ENCODE measurements at regions not wholly inside any gene's neighbourhood (a gene's known extent, or its start where the extent isn't known, plus 50 kb on each side); places are given as distances from the start of the nearest gene placed in this dataset.

DNA sequence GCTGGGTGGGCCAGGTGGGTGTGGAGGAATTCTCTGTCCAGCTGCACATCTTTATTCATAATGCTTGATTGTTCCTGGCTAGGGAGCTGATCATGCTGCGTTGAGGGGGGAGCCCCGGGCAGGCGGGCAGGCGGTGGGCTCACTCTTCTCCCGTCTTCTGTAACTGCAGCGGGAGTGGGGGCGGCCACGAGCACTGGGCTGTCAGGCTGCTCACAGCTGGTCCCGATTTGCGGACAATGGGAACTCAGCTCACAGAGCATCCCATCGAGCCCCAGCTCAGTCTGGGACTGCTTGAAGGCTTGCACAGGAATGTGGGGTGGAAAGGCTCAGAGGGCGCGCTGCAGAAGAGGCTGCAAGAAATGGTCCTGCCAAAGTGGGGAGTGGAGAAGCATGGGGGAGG, 63.8 kb downstream of the EFNB1 start:
- no peaks in the 10 kb centered on the region for H3K9me3 Mint-ChIP-seq
- H3K36me3 Mint-ChIP-seq (ENCODE audit: low read depth), result no peaks in the 10 kb centered on the region
- no peaks in the 10 kb centered on the region for H3K4me1 Mint-ChIP-seq
- ATAC-seq (ENCODE audit: low read depth) (no peak), DNase-seq (no peak)
- H3K27ac Mint-ChIP-seq, result no peak overlapping the region
- ChIA-PET POLR2A (no interaction called here), CTCF (no interaction called here)
- no peak overlapping the region for H3K4me3 Mint-ChIP-seq
- H3K27me3 Mint-ChIP-seq, result no peaks in the 10 kb centered on the region
- TF ChIP-seq, protein P1, sequence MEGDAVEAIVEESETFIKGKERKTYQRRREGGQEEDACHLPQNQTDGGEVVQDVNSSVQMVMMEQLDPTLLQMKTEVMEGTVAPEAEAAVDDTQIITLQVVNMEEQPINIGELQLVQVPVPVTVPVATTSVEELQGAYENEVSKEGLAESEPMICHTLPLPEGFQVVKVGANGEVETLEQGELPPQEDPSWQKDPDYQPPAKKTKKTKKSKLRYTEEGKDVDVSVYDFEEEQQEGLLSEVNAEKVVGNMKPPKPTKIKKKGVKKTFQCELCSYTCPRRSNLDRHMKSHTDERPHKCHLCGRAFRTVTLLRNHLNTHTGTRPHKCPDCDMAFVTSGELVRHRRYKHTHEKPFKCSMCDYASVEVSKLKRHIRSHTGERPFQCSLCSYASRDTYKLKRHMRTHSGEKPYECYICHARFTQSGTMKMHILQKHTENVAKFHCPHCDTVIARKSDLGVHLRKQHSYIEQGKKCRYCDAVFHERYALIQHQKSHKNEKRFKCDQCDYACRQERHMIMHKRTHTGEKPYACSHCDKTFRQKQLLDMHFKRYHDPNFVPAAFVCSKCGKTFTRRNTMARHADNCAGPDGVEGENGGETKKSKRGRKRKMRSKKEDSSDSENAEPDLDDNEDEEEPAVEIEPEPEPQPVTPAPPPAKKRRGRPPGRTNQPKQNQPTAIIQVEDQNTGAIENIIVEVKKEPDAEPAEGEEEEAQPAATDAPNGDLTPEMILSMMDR (IDR thresholded peaks at IDR 0.05), result no peak
- intact Hi-C loops (cut with micrococcal nuclease), result no loop called here

DNA sequence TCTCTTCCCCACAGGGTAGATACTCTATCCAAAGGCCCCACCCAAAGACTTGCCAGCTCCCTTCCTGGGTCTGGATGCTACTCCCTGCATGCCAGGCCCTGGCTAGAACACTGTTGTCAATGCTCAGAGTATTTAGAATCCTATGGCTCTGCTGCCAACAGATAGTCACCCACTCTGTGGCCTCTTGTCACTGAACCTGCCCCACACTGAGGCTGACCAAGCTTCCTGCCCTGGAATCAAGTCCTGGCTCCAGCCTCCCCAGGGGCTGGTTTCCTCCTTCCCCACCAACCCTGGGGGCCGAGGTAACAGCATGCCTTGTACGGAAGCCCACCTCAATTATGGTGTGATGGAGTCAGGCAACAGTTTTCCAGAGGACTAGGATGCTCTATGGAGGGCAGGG, 63.3 kb downstream of the EFNB1 start:
- POLR2A ChIA-PET, result no interaction called here
- H3K36me3 Mint-ChIP-seq (ENCODE audit: low read depth), result no peaks in the 10 kb centered on the region

More for the DNA sequence above, 63.3 kb downstream of the EFNB1 start:
- no peak overlapping the region for H3K4me3 Mint-ChIP-seq
- CTCF ChIA-PET, result no interaction called here
- no peaks in the 10 kb centered on the region for H3K9me3 Mint-ChIP-seq
- intact Hi-C loops (cut with micrococcal nuclease), result no loop called here
- TF ChIP-seq, protein P1 (IDR thresholded peaks at IDR 0.05), result no peak
- DNase-seq (no peak), ATAC-seq (ENCODE audit: low read depth) (no peak)
- H3K4me1 Mint-ChIP-seq, result no peaks in the 10 kb centered on the region
- H3K27me3 Mint-ChIP-seq, result no peaks in the 10 kb centered on the region
- no peak overlapping the region for H3K27ac Mint-ChIP-seq

All from activated B cell treated with CpG ODN at 0.5 μM for 24 hours (primary cell).